Forelimb muscle (tissue), 1 donor: ENCODE measurements at regions not wholly inside any gene's neighbourhood (a gene's known extent, or its start where the extent isn't known, plus 50 kb on each side); places are given as distances from the start of the nearest gene placed in this dataset.
A peak's percentile ranks its signal among the peaks of the same experiment; 100 is the strongest.

ENCODE experiments used
- DNase-seq: peaks from one replicate; pipeline ENCODE4 v3.0.0-alpha.2; 2013; ENCODE audit warnings: low read depth

DNA sequence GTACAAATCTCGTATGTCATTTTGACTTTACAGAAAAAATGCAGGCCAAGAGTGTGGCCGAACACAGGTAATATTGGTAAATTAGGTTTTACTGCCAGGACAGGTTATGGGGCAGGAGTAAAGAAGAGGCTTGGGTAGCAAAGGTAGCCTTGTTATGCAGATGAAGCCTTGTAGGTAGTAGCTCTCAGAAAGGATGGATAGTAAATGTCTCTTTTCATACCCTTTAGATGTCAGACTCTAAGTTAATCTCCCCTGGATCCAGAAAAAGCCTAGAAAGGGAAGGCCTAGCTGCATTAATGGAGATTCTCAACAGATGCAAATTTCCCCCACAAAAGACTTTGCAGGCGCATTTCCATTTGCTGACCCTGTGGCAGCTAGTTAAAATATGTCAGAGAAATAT is 1445.1 kb upstream of the CADM2 start:
- no peak for DNase-seq

DNA sequence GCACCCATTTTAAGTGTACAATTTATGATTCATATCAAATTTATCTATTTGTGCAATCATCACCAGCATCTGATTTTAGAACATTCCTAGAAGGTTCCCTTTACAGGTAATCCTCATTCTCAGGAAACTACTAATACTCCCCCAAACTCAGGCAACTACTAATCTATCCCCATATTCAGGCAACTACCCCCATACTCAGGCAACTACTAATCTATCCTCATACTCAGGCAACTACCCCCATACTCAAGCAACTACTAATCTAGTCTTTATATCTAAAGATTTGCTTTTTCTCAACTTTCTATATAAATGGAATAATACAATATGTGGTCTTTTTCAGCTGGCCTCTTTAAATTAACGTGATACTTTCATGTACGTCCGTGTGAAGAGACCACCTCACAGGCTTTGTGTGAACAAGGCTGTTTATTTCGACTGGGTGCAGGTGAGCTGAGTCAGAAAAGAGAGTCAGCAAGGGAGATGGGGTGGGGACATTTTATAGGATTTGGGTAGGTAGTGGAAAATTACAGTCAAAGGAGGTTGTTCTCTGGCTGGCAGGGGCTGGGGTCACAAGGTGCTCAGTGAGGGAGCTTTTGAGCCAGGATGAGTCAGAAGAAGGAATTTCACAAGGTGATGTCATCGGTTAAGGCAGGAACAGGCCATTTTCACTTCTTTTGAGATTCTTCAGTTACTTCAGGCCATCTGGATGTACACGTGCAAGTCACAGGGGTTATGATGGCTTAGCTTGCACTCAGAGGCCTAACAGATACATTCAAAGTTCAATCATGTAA is 1444.5 kb upstream of the CADM2 start:
- no peak for DNase-seq

DNA sequence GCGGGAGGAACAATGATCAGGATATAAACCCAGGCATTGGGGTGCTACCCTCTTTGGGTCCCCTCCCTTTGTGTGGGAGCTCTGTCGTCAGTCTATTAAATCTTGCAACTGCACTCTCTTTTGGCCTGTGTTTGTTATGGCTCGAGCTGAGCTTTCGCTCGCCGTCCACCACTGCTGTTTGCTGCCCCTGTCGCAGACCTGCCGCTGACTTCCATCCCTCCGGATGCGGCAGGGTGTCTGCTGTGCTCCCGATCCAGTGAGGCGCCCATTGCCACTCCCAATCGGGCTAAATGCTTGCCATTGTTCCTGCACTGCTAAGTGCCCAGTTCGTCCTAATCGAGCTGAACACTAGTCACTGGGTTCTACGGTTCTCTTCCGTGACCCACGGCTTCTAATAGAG is 1443.7 kb upstream of the CADM2 start:
- DNase-seq = no peak

DNA sequence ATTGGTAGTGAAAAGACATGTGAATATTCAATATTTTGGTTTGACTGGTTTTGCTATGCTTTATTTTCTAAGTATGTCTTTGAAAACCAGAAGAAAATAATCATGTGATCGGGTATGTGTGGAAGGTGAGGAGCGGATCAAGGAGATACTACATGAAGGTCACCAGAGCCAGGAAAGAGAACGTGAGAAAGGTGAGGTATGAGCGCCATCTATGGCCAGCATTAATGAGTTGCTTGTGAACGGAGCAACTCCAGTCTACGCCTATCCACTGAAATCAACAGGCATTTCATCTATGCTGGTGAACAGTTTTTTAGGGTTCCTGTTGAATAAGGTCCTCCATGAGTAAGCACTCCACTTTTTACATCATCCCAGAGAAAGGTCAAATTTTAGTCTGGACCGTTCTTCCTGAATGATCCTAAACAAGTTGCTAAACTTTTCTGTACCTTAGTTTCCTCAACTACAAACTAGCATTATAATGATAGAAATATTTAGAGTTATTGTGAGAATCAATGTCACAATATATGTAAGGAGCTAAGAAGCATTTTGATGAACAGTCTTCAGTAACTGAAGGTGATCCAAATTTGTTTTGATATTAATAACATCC is 1435.2 kb upstream of the CADM2 start:
- peak; percentile 25 for DNase-seq

DNA sequence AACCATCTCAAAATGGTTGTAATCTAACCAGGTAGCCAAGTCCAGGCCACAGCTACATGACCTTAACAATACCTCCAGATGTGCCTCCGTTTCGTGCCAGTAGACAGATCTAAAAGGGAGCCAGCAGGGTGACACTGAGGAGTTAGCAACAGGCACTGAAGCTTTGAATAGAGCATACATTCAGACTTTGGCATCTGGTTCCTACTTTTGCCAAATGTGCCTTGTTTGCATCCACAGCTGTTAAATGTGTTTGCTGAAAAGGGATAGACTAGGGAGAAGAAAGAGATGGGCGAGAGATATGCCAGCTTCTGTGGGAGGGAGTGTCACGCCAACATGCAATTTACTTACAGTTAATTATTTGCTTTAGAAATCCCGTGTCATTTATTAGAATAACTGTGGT is 1433.9 kb upstream of the CADM2 start:
- no peak for DNase-seq

DNA sequence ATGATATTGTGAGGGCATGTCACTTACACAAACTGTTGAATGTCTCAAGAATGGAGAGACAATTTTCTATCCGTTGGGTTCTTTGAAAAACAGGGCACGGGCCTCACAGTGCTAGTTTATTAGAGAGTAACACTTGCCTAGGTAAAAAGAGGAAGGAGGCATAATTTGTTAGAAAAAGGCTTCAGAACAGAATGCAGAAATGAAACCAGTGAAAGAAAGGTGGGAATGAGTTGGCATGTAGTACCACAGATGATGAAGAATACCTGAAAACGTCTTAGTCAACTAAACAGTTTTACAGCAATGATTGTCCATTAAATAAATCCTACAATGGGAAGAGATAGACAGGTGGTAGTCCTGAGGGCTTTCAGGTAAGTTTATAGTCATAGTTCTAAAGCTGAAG is 1399.7 kb upstream of the CADM2 start:
- DNase-seq = no peak

DNA sequence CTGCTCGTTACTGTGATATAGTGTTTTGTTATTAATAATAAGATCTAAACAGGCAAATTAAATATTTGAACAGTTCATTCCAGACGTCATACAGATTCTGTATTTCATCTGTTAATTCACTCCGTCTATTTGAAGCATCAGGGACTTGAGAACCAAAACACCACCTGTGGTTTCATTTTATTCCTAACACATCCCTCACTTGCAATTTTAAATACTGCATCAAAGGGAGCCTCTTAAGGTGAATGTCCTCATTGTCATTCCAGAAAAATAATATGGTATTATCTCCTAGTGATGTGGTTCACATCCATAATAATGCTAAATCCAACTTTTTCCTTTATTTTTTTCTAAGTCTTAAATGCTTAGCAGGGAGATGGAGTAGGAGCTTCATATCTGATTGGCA is 1390.9 kb upstream of the CADM2 start:
- DNase-seq = no peak

DNA sequence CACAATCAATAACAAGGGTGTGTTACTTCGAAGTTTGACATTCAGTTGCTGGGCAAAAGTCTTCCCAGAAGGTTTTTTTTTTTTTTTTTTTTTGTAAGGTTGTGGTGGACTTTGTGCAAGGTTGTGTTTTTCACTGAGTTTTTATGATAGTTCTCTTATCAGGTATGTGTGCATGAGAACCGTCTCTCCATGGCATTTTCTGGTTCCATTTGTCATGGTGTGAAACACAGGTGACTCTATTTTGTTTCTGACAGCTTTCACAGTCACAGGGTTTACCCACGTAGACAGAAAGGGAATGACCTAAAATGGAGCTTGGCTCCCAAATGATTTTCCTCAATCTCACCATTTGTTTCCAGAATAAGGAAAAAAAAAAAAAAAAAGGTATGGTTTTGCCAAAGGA is 1377.2 kb upstream of the CADM2 start:
- no peak for DNase-seq

DNA sequence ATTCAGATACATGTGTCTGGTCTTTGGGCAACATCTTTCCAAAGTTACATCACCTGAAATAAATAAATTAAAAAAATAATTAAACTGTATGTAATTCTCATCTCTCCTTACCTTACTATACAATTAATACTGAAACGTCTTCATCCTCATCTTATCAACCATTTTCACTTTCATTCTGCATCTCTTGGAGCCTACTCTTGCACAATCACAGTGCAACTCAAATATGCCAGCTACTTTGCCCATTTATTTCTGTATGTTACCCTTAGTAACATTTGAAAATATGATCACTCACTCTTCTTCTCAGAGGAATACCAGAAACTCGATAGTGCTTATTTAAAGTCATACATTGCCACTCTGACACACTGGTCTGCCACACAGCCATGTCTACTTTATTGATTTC is 1357.1 kb upstream of the CADM2 start:
- no peak for DNase-seq

DNA sequence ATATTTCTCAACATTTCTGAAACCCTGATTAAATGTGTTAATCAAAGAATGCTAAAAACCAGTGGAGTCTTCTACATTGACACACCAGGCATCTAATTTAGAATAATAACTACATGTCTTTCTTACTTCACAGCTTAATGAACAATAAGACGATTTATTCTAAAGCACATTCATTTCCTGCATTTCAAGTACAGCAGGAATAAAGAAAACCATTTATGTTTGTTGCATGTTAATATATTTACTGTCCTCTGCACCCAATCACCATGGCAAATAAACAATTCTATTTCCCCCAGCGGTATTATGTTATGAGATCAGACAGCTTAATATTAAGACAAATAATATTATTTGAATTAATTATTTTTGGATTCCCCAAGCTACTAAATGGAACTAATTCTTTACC is 1336.3 kb upstream of the CADM2 start:
- no peak for DNase-seq

DNA sequence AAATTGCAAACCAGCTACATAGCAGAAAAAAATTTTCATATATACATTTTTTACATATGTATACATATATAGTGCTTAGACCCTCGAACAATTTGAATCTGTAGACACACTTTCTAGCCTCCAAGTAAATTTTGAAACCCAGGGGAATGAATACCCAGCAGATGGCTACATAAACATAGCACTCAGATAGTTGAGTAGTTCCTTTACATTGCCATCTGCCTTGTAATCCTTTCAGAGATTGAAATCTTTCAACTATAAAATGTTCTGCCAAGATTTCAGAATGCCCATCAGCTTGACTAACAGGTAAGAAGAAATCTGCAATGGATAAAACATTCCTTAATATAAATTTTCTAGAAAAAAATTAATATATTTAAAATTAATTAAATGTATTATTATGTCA is 1333.5 kb upstream of the CADM2 start:
- no peak for DNase-seq

DNA sequence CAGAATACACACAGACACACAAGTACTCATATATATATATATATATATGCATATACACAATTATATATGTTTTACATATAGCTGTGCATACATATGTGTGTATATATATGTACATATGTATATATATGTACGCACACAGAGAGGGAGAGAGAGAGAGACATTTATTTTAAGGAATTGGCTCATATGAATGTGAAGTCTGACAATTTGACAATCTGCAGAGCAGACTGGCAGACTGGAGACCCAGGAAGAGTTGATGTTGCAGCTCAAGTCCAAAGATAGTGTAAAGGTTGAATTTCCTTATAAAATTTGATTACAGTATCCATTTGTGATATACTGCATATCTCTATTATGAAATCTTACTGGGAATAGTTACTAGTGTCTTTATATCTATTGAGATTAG is 1330.3 kb upstream of the CADM2 start:
- no peak for DNase-seq

DNA sequence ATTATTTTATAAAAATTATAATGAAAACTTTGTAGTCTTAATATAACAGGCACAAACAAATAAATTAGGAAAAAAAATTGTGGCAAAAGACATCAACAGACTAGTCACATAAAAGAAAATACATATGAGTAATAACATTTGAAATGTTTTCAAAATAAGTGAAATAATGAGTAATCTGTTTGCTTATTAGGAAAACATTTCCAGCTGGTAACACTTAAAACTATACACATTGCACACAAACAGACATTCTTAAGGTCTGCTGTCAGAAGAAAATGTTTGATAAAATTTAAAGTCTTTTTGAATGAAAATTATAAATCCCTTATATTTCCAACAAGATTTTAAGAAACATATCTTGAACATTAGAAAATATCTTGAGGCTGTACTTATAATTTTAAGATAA is 1326.3 kb upstream of the CADM2 start:
- no peak for DNase-seq

DNA sequence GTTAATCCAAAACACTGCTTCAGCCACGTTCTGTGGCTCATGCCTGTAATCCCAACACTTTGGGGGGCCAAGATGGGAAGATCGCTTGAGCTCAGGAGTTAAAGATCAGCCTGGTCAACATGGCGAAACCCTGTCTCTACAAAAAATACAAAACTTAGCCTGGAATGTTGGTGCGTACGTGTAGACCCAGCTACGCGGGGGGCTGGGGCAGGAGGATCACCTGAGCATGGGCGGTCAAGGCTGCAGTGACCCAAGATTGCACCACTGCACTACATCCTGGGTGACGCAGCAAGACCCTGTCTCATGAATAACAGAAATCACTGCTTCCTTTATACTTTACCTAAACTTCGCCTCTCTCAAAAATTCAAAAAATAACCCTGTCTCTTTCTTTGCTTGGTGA is 1325.0 kb upstream of the CADM2 start:
- DNase-seq = no peak

DNA sequence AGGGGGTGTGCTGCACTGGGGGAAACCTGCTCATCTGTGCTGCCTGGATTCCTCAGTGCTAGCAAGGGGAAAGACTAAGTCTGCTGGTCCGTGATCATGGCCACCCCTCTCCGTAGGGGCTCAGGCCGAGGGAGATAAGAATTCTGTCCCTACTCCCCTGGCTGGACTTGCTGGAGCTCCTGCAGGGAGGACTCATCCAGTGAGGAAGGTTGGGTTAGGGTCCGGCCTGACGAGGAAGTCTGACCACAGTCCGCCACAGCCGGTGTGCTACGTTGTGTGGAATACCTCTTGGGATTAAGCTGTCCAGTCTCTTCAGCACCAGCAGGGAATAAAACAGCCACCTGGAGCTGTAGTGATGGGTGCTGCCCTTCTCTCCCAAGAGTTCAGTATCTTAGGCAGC is 1309.1 kb upstream of the CADM2 start:
- no peak for DNase-seq

DNA sequence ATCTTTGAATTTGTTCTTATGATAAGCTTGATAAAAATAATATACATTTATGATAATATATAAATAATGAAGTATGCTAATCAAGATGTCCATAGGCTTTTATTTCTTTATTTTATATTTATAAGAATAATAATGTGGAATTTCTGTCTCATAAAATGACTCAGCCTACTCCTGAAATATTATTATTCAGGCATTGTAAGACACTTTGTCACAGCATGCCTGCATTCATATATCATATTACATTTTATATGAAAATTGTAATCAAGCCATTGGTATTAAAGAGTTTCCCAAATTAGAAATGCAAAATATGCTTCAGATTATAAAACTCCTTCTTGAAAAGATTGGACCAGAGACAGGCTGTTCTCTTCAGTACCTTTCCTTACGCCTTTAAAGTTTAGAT is 1303.7 kb upstream of the CADM2 start:
- DNase-seq = no peak

DNA sequence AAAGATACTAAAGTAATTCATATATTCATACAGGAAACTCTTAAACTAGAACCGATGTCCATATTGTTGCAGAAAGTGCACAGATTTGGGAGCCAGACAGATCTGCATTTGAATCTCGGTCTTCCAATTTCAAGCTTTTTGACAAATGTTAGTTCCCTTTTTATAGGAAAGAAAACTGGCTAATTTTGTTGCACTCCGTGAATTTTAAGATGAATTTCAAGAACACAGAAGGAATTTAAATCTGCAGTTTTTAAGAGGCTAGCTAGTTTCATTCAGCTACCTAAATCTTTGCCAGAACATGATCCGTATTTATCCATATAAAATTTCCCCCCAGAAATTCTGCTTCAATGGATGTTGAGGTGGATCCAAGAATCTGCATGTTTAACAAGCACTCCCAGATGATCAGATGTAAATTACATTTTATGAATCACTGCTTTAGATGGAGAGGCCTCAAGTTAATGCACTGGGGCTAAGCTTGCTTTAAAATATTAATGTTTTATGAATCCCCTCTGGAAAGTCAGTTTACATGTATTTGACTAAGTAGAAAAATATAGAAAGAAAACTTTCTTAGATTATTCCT is 1296.3 kb upstream of the CADM2 start:
- DNase-seq = peak; percentile 11

DNA sequence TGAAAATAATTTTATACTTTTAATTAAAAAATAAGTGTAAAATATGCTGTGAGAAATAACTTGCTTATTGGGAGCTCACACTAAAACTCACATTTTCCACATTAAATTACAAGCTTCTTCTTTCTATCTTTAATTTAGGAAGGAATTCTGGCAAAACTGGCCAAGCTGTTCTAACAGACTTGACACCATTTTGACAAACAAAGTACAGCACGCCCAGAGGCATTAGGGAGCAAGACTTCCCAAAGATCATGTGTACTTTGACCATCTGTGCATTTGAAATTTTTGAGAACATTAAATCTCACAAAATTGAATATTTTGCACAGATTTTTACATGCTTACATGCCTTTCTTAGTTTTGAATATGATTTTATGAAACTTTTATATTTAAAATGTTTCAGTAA is 1288.4 kb upstream of the CADM2 start:
- no peak for DNase-seq

DNA sequence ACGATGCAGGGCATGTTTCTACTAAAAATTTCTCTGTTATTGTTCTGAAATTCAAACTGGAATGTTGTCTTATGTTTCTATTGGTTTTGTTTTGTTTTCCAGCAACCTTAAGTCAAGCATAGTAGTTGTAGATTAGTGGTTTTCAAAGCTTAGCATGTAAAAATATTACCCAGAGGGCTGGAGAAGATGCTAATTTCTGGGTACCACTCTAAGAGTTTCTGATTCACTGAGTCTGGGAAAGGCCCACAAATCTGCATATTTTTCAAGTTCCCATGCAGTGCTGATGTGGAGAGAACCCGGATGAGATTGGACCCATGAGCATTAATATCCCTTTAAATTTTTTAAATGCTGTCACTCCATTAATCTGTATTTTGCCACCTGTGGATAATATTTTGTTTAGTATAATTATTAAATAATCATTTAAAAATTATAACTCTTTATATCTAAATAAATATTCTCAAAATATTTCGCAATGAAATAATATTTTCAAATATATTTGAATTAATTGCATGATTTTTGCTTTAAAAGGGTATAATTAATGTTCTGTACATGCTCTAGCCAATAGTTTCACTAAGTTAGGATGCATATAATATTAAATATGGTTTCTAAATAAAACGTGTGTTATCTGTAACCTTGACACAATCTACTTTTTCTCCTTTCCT is 1274.7 kb upstream of the CADM2 start:
- DNase-seq = no peak

DNA sequence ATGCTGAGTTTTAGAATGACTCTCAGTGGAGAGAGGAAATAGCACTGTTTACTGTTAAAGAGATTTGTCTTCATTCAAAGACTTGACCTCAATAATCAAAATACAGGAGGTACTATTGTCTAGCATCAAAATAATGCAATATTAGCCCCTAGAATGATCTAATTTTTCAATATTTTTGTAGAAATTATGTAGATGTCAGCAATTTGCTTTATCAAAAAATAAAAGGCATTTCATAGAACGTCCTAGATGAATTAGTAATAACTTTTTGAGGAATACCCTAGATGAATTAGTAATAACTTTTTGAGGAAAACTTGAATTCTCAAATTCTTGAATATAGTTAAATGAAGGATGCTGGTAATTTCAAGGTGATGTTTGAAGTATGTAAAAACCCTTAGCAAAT is 1252.1 kb upstream of the CADM2 start:
- DNase-seq = no peak

DNA sequence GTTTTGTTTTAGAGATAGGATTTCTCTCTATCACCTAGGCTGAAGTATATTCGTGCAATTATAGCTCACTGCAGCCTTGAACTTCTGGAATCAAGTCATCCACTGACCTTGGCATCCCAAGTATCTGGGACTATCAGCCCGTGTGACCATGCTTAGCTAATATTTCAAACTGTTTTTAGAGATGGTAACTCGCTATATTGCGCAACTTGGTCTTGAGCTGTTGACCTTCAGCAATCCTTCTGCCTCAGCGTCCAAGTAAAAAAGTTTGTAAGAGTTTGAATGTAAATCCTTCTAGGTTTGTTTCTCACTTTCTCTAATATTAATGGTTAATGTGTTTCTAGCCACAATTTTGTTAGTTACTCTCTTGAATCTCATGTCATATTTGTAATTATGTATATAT is 1243.5 kb upstream of the CADM2 start:
- no peak for DNase-seq

DNA sequence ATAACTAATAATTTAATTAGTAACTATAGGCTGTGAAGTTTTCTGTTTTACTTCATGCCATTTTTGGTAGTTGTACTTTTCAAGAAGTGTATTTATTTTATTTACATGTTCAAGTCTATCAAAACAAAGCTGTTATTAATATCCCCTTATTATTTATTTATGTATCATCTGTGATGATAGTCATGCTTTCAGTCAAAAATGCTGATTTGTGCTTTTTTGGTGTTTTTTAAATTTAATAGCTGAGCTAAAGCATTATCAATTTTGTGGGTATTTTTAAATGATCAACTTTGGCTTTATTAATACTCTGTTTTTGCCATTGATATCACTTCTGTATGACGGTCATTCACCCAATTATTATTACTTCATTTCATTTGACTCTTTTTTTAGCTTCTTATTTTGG is 1229.2 kb upstream of the CADM2 start:
- no peak for DNase-seq

DNA sequence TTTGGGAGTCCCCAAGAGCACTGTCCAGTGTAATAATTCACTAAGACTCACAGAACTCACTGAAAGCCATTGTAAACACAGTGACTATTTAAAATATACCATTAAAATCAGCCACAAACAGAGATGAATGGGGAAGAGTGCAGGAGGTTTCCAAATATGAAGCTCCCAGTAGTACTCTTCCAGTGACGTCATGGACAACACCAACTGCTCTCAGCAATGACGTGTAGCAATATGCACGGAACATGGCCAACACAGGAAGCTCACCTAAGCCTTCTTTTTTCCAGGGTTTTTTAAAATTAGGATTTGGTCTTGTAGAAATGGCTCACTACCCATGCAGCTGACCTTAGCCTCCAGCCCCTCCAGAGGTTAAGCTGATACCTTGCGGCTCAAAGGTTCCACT is 1224.1 kb upstream of the CADM2 start:
- DNase-seq = no peak
